ENCODE measurements at regions not wholly inside any gene's neighbourhood (a gene's known extent, or its start where the extent isn't known, plus 50 kb on each side); places are given as distances from the start of the nearest gene placed in this dataset.

DNA sequence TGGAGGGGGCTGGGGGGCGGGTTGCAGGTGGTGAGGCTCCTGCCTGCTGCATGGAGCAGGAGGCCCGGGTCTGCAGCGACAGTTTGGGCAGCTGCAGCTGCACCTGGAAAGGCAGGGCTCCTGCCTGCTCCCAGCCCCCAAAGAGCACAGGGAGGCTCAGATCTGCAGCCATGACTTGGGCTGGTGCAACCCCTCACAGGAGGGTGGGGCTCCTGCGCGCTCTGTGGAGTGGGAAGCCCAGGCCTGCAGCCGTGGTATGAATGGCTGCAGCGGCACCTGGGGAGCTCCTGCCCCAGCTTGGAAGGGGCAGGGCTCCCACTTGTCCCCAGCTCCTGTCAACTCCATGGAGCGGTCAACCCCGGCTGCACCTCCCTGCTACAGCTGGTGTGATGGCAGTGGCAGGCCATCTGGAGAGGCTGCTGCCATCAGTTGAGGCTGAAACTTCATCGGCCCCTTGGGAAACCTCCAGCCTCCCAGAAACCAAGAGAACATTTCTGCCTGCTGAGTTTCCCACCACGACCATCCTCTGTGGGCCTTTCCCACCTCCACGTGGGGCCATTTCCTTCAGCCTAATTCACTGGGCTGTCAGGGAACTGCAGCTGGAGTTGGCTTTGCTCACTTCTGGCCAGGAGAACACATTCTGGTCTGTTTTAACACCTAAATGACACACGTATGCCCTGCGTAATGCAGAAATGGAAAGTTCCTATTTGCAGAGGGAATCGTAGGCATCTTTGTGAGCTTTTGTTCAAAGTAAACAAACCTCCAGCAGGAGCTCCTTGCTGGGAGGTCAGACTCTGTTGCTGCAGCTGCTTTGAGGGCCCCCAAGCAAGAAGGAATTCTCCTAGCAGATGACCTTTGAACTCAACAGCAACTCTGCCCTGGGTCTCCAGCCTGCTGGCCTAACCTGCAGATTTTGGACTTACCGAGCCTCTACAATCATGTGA is 429.0 kb downstream of the PREX1 start:
- peak; percentile 78 for DNase-seq

DNA sequence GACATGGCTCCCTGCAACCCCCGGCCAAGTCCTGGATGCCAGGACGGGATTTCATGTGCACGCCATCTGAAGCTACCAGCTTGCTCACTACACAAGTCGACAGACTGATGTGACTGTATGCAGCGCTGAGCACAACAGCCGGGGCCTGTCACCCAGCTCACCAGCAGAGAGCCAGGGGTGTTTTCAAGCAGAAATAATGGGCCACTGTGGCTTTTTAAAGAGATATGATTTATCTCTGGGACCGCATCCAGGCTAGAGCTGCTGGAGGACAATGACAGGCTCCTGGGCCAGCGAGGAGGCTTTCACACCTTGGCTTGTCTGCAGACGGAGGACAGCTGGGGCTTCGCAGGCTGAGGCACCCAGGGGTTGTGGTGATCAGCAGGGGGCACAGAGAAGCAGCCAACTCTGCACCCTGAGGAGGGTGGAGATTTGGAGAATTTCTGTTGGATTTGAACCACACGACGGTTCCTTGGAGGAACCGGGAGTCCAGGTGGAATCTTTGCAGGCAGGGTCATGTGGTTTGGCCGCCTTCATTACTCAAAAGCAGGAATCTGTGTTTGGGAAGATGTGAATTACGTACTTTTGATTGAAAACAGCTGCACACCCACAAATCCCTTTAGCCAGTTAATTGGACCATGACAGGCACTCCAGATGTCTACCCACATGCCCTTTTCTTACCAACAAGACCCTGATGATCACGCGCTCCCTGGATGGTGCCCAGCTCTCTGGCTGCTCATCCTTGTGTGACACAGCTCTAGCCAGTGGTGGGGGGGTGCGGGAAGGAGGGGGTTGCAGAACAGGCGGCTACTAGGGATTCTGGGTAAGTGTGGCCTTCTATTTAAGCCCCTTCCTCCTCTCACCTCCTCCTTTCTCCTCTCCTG is 430.6 kb downstream of the PREX1 start:
- DNase-seq = peak; percentile 92

DNA sequence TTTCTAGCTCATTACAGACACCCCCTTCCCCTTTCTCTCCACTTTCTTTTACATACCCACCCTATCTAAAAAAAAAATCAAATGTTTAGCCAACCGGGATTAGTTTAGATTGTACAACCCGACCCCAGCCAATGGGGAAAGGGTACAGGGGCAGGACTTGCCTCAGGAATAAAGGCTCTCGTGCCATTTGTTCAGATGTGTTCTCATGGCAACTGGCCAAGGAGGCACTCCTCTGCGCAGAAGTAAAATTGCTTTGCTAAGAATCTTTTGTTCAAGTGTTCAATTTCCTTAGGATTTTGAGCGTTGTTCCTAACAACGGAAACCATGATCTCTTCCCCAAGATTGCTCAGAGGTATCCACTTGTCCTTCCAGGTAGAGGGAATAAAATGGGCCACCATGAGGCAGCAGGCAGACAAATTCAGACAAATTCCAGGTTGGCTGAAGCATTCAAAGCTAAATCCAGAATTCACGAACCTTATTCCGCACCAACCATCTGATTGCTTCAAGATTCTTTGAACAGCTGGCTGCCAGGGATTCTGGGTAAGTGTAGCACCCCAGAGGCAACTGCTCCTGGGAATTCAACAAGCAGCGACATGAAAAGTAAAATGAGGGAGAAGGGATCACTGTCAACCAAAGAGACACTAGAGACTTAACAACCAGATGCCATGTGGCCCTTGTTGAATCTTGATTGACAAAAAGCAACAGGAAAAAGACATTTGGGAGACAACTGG is 431.8 kb downstream of the PREX1 start:
- no peak for DNase-seq

DNA sequence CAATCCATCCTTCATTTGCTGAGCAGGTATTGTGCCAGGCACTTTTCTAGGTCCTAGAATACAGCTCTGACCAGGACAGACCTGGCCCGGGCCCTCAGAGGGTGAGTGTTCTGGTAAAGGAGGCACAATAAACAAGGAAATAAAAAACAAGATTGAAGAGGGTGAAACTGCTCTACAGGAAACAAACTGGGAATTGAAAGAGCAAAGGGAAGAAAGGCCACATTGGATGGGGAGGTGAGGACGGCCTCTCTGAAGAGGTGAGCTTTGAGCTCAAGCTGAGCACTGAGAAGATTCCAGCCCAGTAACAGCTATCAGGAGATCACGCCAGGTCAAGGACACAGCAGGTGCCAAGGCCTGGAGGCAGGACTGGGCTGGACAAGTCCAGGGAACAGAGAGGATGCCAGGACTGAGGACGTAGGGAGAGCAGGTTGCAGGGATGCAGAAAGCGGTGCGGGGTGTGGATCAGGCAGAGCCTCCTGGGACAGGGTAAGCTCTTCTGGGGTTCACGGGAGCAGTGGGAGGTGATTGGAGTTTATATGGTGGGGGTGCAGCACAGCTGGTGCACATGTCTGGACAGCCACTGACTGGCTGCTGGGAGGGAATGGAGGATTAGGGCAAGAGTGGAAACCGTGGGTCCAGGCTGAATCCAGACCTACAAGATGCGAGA is 433.3 kb downstream of the PREX1 start:
- DNase-seq = no peak

DNA sequence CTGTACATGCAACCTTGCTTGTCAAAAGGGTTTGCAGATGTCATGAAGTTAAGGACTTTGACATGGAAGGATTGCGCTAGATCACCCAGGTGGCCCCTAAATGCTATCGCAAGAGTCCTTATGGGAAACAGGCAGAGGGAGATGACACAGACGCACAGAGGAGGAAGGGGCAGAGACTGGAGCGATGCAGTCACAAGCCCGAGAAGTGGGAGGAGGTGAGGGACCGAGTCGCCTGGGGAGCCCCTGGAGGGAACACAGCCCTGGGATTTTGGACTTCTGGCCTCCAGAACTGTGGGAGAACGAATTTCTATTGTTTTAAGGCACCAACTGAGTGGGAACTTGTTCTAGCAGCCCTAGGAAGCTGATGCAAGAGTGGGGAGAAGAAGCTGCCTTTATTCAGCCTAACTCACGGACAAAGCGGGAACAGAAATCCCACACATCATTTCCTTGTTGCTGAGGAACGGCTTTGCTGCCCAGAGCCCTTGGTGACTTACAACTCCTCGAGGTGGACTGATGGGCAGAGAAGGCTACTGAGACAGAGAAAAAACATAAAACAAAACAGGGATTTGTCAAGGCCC is 434.0 kb downstream of the PREX1 start:
- DNase-seq = no peak

DNA sequence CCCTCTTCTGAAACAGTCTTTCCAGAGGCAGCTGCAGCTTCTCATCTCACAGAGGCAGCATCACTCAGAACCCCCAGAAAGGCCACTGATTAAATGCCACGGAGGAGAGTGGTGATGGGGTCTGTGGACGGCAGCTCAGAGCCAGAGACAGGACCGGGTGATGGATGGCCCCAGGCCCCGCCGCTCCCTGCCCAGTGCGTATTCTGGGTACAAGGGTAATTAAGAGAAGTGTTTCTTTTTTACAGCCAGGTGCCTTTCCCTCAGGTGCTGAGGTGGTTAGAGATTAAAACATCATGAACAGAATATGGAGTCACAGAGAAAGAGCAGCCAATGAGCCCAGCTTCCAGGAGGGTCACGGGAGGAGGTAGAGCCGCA is 434.5 kb downstream of the PREX1 start:
- no peak for DNase-seq

DNA sequence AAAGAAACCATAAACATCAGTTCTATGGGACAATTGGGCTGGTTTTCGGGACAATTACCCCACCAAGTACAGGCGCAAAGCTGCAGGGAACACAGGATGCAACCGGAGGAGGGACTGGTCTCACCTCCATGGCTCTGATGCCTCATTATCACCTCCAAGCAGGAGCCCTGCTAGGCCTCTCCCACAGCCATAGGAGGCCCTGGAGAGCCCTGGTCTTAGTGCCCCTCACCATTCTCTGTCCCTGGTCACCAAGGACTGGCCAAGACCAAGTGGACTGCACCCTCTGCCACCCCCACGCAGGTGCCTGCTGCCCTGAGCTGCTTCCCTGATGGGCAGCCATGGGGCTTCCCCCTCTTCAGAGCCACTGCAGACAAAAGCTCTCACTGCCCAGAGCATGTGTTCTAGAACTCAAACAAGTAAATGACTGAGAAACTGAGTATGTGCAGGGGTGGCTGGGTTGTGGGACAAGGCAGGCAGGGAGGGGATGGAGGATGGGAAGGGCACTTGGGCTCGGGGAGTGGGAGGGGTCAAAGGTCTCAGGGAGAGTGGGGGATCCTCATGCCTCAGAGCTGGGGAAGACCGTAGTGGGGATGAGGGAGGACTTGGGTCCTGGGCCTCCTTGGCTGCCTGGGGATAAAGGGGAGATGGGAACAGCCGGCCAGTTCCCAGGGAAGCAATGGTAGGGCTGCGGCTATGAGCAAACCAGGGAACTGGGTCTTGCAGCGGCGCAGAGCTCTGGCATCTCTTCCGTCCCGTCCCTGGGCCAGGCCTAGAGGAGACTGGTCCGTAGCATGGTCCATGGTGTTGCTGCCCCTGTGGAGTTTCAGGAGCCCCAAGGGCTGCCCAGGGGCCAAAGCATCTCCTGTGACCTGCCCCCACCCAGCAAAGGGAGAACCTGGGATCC is 435.1 kb downstream of the PREX1 start:
- DNase-seq = no peak

DNA sequence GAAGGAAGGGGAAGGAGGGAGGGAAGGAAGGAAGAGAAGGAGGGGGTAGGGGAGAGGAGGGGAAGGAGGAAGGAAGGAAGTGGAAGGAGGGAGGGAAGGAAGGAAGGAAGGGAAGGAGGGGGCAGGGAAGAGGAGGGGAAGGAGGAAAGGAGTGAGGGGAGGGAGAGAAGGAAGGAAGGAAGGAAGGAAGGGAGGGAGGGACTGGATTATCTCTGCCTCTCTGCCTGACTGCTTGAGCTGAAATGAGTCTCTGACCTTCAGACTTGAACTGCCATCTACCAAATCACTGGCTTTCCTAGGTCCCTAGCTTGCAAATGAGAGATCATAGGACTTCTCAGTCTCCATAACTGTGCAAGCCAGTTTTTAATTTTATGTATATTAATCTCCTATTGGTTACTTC is 436.8 kb downstream of the PREX1 start:
- no peak for DNase-seq

DNA sequence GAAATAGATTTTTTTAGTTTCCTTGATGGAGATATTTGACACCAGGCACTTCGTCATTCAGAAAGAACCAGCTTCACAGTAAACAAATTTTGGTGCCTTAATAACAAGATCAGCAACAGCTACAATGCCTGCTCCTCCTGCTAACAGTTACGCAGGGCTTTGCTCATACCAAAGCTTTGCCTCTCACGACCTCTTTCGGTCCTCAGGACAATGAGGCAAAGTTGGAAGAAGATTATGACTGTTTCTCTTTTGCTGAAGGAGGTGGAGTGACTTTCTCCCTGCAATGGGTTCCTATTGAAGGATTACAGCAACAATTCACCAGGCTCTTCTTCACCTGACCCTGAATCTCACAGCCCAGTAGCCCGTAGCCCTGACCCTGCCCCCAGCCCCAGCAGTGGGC is 440.1 kb downstream of the PREX1 start:
- no peak for DNase-seq

DNA sequence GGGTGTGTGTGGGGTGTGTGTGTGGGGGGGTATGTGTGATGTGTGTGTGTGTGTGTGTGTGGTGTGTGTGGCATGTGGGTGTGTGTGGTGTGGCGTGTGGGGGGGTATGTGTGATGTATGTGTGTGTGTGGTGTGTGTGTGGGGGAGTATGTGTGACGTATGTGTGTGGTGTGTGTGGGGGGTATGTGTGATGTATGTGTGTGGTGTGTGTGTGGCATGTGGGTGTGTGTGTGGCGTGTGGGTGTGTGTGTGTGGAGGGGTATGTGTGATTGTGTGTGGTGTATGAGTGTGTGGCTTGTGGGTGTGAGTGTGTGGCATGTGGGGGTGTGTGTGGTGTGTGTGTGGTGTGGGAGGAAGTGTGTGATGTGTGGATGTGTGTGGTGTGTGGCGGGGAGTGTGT is 442.3 kb downstream of the PREX1 start:
- DNase-seq = no peak

DNA sequence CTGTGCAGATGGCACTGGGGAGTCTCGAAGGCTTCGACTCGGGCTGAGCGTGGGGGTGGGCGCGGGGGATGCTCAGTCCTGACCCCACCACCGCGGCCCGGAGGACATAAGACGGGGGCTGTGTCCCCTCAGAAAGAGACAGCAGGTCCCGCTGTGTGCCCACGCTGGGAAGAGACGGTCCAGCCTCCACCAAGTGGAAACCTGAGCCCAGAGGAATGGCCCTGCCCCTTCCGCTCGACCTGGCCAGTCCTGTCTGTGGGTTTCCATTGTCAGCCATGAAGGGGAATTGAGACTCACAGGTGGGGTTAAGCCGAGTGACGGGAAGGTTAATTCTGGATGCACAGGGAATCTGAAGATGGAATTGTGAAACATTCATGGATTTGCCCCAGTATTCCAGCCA is 442.7 kb downstream of the PREX1 start:
- DNase-seq = no peak

DNA sequence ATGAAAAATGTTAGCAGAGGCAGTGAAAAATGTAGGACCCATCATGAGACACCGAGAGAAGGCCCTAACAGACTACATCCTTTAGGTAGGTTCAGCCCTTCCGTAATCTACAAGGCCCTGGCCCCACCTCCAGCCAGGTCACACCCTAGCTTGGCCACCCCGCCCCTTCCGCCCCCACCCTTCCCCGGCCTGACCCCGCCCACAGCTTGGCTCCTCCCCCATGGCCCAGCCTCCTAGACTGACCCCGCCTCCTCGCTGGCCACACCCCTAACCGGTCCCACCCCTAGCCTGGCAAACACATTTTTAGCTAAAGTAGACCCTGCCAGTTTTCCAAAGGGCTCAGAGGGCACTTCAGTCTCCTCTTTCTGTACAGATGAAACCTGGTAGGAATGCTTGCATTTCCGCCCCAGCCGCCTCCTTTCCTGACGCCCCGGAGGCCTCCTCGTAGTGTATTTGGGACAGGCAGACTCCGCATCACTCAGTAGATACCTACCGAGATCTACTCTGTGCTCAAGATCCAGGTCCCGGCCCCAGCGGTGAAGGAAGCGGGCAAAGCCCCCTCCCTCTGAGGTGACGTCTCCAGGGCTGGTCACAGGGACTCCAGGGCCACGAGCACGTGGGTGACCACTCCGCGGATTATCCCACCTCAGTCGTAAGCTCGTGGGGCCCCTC is 443.5 kb downstream of the PREX1 start:
- DNase-seq = no peak

DNA sequence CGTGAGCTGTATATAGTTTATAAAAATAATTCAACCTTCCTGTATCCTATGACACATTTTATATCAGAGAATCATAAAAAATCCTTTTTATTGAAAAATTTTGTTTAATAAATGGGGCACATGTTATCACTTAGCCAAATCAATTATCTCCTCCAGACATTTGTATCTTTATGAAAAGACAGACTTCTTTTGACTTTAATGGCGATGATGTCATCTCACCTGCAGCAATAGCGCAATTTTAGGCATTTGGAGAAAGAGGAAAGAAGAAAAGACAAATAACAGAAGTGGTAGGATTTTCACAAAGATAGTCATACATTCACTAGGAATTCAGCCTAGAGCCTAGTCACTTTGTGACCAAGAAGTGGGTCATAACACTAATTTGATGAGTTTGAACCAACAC is 444.5 kb downstream of the PREX1 start:
- DNase-seq = no peak

DNA sequence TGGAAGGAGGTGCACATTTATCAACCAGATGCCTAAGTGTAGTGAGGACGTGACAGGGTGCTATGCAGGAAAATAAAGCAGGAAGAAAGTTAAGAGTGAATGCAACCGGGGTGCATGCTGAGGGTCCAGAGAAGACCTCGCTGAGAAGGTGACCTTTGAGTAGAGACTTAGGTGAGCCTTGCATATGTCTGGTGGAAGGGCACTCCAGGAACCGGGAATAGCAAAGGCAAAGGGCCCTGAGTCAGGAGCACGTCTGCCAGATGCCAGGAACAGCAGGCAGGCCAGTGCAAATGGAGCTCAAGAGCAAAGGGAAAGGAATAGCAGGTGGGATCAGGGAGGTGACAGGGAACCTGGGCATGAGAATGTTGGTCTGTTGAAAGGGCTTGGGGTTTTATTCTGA is 445.5 kb downstream of the PREX1 start:
- no peak for DNase-seq

DNA sequence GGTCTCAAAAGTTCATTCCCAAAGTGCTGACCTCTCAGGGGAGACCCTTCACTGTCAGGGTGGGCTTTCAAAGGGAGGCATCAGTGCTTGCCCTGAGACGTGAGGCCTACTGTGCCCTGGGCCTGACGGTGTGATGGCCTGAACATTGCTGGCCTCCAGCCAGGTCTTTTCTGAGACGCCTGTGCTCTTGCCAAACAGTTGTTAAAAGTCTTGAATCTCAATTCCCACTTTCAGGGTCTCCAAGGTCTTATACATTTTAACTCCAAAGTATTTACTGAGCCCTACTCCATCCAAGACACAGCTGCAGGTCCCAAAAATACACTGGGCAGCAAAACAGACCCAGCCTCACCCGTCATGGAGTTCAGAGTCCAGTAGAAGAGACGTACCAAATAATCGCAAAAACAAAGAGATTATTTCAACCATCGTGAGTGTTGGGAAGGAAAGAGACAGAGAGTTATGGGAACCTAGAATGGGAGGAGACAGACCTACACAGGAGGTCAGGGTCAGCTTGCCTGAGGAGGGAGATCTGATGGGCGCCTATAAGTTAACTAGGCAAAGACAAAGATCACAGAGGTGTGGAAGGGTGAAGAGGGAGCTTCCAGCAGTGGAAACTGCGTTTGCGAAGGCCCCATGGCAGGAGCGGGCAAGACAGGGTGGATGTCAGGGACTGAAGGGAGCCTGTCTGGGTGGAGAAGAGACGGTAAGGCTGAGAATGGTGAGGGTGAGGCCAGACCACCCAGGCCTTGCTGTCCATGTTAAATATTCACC is 446.3 kb downstream of the PREX1 start:
- DNase-seq = no peak

DNA sequence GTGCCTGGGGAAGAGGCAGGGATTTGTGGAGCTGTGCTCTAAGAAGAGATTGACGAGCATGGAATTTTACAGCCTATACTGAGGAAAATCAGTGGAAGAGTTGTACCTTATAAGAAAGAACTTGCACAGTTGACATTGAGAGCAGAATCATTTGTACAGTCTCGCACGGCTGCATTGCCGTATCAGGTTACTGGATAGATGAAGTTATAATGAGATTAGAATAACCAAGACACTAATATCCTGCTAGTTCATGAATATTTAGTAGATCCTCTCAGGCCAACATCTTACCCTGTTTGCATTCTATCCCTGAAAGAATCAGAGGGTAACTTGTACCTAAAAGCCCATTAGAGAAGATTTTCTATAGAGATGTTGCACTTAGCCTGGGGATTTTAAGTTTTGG is 447.1 kb downstream of the PREX1 start:
- no peak for DNase-seq

DNA sequence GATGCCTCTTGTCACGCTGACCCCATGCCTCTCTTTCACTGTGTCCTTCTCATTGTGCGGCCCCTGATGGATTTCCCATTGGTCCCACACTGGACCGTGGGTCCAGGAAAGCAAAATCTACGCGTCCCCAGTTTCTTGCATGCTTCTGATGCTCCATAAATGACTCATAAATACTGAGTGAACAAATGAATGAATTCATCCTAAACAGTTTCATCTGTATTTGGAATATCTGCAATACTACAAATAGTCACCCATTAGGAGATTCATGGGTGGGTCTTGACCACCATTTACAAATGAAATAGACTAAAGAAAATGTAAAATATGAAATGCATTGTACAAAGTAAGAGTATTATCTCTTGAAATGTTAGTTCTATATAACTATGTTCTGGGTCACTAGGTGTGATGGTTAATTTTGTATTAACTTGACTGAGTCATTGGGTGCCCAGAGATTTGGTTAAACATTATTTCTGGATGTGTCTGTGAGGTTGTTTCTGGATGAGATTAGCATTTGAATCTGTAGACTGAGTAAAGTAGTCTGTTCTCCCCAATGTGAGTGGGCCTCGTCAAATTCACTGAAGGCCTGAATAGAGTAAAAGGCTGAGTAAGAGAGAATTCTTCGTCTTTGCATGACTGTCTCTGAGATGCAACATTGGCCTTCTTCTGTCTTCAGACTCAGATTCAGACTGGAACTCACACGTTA is 448.7 kb downstream of the PREX1 start:
- no peak for DNase-seq

DNA sequence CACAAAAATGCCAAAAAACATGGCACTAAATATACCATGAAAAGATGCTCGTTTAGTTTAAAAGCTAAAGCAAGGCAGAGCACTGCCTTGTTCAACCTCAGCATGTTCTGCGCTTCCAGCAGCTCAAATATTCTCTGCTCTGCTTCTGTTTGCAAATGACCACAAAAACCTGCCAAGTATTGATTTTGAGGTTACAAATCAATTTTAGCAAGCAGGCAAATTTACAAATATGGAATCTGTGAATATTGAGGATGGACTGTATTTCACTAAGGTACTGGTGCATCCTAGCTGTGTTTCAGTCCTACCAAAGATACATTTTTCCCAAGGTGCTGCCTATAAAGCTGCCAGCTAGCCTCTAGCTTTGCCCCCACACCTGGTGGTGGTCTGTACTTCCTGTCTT is 449.9 kb downstream of the PREX1 start:
- DNase-seq = no peak

DNA sequence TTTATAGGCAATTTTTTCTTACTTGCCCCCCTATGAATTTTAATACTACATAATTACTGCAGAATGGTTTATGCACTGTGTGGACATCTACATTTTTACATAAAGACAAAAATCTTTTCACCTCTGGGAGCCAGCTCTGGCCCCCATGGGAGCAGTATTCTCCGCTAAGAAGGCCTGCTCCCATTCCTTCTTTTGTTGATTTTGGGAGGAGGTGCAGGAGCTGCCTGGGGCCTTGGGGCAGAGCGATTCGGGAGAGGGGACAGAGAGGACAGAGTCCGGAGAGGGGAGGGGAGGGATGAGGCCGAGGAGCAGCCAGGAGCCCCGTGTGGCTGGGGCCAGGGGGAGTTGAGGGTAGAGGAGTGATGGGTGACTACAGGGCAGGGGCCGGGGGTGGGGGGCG is 452.0 kb downstream of the PREX1 start:
- no peak for DNase-seq
